ACHN (cell line): ENCODE measurements at regions not wholly inside any gene's neighbourhood (a gene's known extent, or its start where the extent isn't known, plus 50 kb on each side); places are given as distances from the start of the nearest gene placed in this dataset.

Source experiments
- DNase-seq: peaks from one replicate; pipeline ENCODE4 v3.0.0-alpha.2; 2015
- in situ Hi-C: cut with HindIII; loops from 2 replicates; pipeline ENCODE4 v1.10.0; 2017; ENCODE audit warnings: low sequenced_read_pairs, low pct_ligation_motif_present, low pct_unique_long_range_greater_than_20kb

- in situ Hi-C loops: no loop called here
- no peak for DNase-seq
These were observed 52.7 kb upstream of the ALK start for GRCh38 chr2:29974086-29974485.

DNA sequence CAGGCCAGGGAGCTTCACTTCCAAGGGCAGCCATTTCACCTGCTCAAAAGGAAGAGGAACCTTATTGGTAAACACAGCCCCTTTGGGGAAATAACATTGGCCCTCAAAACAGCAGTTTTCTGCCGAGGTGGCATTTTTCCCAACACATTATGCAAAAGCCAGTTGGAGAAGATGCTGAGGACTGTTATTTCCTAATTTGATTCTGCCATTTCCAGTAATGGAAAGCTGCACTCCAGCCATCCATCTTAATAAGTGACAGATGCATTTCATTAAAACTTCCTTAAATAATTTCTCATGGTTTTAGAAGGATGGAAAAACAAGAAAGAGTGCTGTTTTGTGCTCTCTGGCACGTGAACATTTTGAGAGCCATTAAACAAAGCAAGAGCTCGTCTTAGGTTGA is 55.9 kb upstream of the ALK start:
- no peak for DNase-seq
- in situ Hi-C loops: no loop called here

- in situ Hi-C loops: no loop called here
- DNase-seq: no peak
These were observed 60.0 kb upstream of the ALK start for GRCh38 chr2:29981402-29981801.

- in situ Hi-C loops: no loop called here
- DNase-seq: no peak
These were observed 61.9 kb upstream of the ALK start for GRCh38 chr2:29983308-29983707.

- DNase-seq: no peak
- in situ Hi-C loops: no loop called here
These were observed 65.8 kb upstream of the ALK start for GRCh38 chr2:29987146-29987545.

DNA sequence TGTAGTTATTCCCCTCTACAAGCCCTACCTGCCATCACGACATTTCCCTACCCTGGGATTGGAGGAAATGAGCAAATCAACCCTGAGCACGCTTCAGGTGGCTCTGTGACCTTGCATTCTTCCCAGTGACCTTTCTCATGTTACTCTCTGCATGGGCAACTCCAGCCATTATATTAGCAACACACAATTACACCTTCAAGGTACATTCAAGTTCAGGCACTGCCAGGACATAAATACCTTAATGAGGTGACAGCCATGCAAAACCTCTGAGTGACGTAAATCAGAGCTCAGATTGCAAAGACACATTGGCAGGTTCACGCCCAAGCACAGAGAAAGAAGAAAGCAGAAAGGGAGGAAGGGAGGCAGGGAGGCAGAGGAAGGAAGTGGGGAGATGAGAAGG is 68.7 kb upstream of the ALK start:
- no peak for DNase-seq

GRCh38 chr2:29991086-29991485 is 69.7 kb upstream of the ALK start:
- in situ Hi-C loops: no loop called here
- DNase-seq: no peak

More for the DNA sequence above, 68.7 kb upstream of the ALK start:
- in situ Hi-C loops: no loop called here

GRCh38 chr2:29995241-29995640 is 73.9 kb upstream of the ALK start:
- in situ Hi-C loops: no loop called here
- DNase-seq: no peak

DNA sequence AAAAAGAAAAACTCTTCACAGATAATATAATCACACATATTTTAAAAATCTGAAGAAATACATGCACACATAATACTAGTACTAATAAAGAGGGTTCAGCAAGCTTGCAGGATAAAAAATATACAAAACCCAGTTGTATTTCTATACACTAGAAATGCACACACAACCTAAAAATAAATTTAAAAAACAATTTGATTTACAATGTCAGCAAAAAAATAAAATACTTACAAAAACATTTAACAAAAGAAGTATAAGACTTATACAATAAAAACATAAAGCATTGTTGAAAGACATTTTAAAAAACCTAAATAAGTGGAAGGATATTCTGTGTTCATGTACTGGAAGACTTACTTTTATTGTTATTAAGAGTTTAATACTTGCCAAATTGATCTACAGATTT is 81.7 kb upstream of the ALK start:
- no peak for DNase-seq
- in situ Hi-C loops: no loop called here

DNA sequence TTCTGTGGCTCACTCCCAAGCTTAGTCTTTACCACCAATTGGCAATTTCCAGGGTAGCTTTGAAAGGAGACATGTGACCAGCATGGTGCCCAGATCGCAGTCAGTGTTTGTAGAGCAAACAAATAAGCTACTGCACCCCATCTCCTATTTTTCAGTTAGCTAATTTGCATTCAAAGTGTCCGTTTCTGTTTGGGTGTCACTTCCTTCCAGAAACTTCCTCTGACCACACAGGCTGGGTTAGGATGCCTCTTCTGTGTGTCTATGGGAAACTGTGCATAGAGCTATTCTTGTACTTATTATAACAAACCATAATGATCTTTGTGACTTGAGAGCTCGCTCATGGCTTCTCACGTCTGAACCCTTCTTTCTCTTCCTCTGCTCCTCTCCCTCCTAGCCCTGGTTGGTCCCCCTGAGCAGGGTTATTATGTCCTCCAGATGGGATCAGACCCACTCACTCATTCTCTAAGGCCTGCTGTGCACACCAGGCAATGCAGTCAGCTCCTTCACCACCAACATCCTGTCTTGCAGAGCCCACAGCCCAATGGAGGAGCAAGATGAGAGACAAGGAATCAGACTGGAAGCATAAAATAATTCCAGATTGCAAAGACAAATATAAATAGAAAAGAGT is 101.2 kb upstream of the ALK start:
- in situ Hi-C loops: no loop called here
- DNase-seq: no peak

- no peak for DNase-seq
These were observed 102.9 kb upstream of the ALK start for GRCh38 chr2:30024281-30024680.

DNA sequence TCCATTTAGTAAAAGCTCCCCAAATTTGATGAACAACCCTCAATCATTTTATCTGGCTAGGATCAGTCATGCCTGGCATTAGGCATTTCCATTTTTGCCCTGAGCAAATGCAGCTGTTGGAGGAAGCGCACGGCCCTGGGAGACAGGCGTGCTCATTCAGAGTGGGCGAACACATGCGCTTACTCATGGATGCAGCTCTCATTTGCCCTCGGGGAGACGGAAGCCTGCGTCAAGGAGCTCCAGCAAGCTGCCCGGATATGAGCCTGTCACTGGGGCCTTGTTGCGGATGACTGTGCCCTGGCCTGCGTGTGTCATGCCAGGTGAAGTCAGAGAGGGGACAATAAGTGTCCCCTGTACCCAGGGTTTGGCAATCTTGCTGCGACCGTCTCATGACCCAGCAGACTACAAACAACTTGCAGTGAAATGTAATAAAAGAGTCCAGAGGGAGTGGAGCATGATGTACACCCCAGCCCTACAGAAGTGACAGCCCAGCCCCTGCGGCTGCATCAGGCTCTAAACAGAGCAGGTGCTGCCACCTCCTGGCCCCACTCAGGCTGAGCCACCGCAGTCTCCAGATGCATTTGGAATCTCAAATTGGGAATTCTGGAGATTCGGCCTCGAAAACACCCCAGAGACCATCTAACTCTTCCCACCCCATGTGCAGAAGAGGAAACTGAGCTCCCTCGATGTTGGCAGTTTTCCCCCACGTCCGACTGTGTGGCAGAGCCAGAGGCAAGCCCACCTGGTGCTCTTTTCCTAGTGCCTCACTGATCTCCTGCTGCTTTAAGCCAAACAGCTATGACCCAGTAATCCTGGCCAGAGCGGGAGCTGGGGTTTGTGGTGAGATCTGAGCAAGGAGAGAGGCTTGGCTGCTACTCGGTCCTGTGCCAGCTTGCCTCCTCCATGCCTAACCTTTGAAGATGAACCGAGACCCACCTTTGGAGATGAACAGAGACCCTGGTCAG is 105.0 kb upstream of the ALK start:
- in situ Hi-C loops: no loop called here
- DNase-seq: peak; percentile 43

More at GRCh38 chr2:30024281-30024680, 102.9 kb upstream of the ALK start:
- in situ Hi-C loops: no loop called here

DNA sequence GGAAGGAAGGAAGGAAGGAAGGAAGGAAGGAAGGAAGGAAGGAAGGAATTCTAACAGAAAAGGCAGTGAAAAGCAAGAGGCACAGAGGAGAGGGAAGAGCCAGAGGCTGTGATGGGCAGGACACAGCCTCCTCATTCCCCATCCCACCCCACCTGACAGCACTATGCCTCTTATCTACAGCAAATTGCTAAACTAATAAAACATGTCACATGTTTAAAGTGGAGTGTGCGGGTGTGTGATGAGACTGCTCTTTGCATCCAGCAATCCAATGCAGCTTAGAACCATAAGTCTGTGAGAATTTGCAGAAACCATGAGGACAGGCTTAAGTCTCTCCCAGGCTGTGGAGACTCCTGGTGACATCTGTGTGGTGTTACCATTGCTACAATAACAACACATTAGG is 108.4 kb upstream of the ALK start:
- in situ Hi-C loops: no loop called here
- DNase-seq: no peak

- no peak for DNase-seq
- in situ Hi-C loops: no loop called here
These were observed 109.0 kb upstream of the ALK start for GRCh38 chr2:30030361-30030760.

- no peak for DNase-seq
- in situ Hi-C loops: no loop called here
These were observed 109.8 kb upstream of the ALK start for GRCh38 chr2:30031184-30031583.

GRCh38 chr2:30034052-30034775 is 112.6 kb upstream of the YPEL5 start:
- in situ Hi-C loops: no loop called here
- no peak for DNase-seq

DNA sequence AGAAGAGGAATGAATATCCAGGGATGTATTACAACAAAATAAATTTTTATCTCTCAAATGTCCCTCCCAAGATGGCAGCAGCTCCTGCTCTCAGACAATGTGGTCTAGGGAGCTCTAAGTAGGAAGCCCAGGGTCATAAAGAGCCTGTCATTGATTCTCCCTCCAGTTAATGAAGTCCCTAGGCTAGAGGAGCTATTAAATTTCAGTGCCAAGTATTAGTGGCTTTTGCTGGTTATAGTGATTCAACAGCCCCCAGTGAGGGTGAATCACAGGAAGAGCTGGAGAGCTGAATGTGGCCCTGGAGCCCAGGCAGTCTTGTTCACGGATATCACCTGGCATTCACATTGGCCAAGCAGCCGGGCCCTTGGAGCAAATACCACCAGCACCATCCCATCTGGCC is 109.8 kb upstream of the YPEL5 start:
- DNase-seq: no peak
- in situ Hi-C loops: no loop called here

DNA sequence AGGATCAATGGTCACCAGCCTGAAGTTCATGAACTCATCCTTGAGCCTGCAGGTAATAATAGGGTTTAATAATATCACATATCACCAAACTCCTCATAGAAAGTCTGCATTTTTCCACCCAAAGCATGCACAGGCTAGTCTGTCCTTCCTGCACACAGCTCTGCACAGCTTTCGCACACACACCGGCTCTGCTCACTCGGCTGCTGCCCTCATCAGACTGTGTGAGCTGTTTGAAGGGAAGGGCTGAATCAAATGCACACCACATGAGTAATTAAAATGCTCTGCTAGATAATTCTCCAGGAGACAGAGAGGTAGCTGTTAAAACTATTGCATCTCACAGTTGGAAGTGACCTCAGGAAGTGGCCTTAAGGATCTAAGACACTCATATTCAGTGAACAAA is 108.4 kb upstream of the YPEL5 start:
- no peak for DNase-seq
- in situ Hi-C loops: no loop called here

DNA sequence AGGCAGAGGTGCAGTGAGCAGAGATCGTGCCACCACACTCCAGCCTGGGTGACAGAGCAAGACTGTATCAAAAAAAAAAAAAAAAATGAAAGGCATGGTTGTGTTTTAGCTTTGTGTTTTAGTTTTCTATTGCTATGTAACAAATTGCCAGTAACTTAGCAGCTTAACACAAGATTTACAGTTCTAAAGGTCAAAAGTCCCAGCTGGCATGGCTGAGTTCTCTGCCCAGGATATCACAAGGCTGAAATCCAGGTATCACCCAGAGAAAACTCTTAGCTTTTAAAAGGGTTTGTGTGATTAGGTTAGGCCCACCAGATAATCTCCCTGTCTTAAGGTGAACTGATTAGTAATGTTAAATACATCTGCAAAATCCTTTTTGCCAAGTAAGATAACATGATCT is 107.7 kb upstream of the YPEL5 start:
- in situ Hi-C loops: no loop called here
- no peak for DNase-seq
